Coronary artery (tissue), 2 donors: ENCODE measurements at regions not wholly inside any gene's neighbourhood (a gene's known extent, or its start where the extent isn't known, plus 50 kb on each side); places are given as distances from the start of the nearest gene placed in this dataset.

Experiments used
- DNase-seq: peaks from one replicate; pipeline ENCODE4 v3.0.0-alpha.2; 2017; ENCODE audit warnings: low spot score
- H3K27ac ChIP-seq, 2 donors: fragments of 200-600 bp; sonication (generic); one replicate each; pipeline ENCODE4 v1.5.1; 2016 to 2019
- H3K4me3 ChIP-seq: fragments of 200-600 bp; sonication (generic); 2 replicates; pipeline ENCODE4 v1.5.1; 2016; ENCODE audit warnings: mild to moderate bottlenecking, moderate library complexity
- TF ChIP-seq, protein P1 (sequence below): fragments of 200-600 bp; sonication (generic); IDR thresholded peaks from one replicate; pipeline ENCODE4 v1.5.1; 2019; ENCODE audit warnings: antibody characterized with exemption

DNA sequence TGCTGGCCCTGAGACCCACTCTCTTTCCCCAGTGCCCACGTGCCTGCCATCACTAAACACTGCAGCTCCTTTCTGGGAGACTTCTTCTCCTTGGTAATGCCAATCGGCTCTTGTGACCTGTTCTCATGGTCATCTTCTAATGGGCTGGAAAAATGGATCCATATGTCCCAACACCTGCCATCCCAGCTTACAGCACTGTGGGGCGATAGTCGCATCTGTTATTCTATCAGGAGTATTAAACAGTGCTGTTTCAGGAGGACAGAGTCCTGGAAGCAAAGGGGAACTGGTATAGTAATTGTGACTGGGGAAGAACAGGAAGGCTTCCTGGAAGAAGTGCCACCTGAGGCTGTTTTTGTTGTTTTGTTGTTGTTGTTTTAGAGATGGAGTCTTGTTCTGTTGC lies 411.2 kb downstream of the GLRX3 start:
- Histone ChIP-seq H3K4me3 (no peak overlapping the region), H3K27ac (no peak overlapping the region)
- TF ChIP-seq, protein P1, sequence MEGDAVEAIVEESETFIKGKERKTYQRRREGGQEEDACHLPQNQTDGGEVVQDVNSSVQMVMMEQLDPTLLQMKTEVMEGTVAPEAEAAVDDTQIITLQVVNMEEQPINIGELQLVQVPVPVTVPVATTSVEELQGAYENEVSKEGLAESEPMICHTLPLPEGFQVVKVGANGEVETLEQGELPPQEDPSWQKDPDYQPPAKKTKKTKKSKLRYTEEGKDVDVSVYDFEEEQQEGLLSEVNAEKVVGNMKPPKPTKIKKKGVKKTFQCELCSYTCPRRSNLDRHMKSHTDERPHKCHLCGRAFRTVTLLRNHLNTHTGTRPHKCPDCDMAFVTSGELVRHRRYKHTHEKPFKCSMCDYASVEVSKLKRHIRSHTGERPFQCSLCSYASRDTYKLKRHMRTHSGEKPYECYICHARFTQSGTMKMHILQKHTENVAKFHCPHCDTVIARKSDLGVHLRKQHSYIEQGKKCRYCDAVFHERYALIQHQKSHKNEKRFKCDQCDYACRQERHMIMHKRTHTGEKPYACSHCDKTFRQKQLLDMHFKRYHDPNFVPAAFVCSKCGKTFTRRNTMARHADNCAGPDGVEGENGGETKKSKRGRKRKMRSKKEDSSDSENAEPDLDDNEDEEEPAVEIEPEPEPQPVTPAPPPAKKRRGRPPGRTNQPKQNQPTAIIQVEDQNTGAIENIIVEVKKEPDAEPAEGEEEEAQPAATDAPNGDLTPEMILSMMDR, result no peak
- no peak for DNase-seq

DNA sequence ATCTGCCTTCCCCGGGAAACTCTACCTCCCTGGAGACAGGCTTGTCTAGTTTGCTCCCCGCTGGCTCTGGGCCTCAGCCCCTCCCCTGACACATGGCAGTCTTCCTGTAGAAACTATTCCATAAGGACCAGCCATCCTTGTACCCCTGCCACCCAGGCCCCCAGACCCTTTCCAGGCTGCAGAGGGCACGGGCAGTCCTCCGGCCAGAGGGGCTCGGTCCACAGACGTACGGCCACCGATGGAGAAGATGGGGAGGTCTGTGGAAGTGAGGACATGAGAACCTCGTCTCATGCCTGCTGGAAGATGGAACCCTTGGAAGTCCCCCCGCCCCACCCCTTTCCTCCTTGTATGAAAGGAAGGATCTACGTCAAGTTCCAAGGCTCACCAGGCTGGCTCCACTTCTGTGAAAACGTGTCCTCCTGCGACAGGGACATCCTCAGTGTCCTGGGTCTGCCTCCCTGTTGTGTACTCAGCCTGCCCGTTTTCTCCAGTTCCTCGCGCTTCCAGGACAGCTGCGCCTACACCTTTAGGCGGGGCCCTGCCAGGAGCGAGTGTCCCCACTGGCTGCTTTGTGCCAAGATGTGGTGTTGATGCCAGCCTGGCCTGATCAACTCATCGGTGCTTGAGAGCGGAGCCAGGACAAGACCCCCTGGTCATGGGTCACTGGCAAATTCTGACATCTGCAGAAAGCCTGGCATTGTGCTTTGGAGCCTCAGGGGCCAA lies 414.9 kb downstream of the GLRX3 start:
- Histone ChIP-seq H3K27ac (no peak overlapping the region), H3K4me3 (no peak overlapping the region)
- DNase-seq, result no peak
- TF ChIP-seq, protein P1, result no peak

DNA sequence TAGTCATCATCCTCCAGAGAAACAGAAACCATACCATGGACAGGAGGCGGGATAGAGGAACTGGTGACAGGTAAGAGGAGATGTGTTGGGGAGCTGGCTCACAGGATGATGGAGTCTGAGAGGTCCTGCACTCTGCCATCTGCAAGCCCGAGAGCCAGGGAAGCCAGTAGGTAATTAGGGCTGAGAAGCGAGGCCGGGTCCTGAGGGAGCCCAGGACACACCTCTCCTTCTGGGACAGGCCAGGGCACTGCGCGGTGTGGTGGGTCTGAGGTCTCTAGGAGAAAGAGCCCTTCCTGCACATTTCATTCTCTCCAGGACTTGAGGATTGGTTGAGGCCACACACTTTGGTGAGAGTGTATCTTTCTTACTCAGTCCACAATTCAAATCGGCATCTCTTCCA lies 415.5 kb downstream of the GLRX3 start:
- DNase-seq, result no peak
- Histone ChIP-seq H3K4me3 (no peak overlapping the region), H3K27ac (no peak overlapping the region)
- TF ChIP-seq, protein P1, result no peak

DNA sequence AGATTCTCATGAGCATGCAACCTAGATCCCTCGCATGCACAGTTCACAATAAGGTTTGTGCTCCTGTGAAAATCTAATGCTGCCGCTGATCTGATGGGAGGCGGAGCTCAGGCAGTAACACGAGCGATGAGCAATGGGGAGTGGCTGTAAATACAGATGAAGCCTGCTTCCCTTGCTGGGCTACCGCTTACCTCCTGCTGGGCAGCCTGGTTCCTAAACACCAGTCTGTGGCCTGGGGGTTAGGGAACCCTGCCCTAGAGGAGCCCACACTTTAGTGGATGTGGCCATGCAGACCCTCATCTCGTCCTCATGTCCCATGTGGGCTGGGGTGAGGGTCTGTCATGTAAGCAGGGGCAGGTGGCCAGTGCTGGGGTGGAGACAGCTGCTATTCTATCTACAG lies 417.6 kb downstream of the GLRX3 start:
- H3K27ac ChIP-seq, result no peak overlapping the region
- DNase-seq, result no peak
- H3K4me3 ChIP-seq, result no peak overlapping the region
- TF ChIP-seq, protein P1, result no peak

DNA sequence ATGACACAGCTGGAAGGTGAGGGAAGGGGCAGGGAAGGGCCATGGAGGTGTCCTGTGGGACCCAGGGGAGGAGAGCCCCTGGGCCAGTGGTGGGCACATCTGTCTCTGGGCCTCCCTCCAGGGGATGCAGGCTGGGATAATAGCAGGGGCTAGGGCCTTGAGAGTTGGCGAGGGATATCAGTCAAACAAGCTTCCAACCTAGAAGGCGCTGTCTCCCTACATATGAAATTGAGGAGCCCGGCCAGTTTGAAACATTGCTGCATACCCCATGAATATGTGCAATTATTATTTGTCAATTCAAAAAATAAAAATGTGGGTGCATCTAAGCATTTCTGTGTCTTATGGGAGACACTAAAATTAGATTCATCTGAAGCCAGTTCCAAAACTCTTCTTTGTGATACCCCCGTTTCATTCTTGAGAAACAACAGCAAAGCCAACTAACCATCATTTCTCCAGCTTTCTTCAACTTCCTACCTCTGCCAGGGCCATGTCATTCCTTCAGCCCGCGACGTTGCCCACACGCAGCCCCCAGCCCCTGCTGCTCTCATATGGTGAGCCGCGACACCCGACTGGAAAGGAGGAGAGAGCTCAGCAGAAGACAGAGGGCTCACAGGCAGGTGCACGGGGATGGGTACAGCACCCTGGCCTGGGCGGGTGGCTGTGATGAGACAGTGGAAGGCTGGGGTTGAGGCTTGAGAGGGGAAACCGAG lies 418.7 kb downstream of the GLRX3 start:
- TF ChIP-seq, protein P1, result no peak
- H3K4me3 ChIP-seq, result no peak overlapping the region

DNA sequence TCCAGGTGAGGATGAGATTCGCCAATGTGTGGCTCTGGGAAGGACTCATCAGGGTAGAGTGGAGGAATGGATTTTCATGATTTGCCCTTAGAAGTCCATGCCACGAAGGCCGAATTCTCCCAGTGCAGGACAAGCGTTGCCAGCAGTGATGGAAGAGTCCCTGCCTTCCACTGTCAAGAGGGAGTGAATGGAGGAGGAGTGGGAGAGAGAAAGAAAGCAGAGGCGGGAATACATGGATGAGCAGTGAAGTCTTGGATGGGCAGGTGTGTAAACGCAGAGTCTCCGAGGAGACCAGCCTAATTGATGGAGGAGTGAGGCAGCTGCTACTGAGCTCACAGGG lies 419.2 kb downstream of the GLRX3 start:
- TF ChIP-seq, protein P1, result no peak
- no peak overlapping the region for H3K27ac ChIP-seq
- no peak for DNase-seq
- H3K4me3 ChIP-seq, result no peak overlapping the region

More for the DNA sequence above, 418.7 kb downstream of the GLRX3 start:
- DNase-seq, result no peak
- H3K27ac ChIP-seq, result no peak overlapping the region
